Panc1 (cell line): ENCODE measurements at regions not wholly inside any gene's neighbourhood (a gene's known extent, or its start where the extent isn't known, plus 50 kb on each side); places are given as distances from the start of the nearest gene placed in this dataset.

Source experiments
- ATAC-seq: fragments of 200-7000 bp; cut with Tn5 transposase; 2 replicates; pipeline ENCODE4 v1.9.1; 2020; ENCODE audit warnings: mild to moderate bottlenecking, moderate library complexity
- BruUV-seq: library from RNA; stranded (reverse); fragments of 400-500 nt; replicated peaks from 2 replicates; lab custom pipeline; 2021; lab: Mats Ljungman, UMichigan
- CTCF ChIA-PET: fragments of 300-600 bp; sonication (Branson Sonifier 250); formaldehyde crosslinking; loops from one replicate; lab custom pipeline; 2022; ENCODE audit warnings: antibody characterized with exemption; lab: Charles Lee
- POLR2A ChIA-PET: fragments of 300-600 bp; sonication (Branson Sonifier 250); formaldehyde crosslinking; loops from one replicate; lab custom pipeline; 2022; ENCODE audit warnings: antibody characterized with exemption; lab: Charles Lee
- DNase-seq: peaks from one replicate; pipeline ENCODE4 v3.0.0-alpha.2; 2010; ENCODE audit warnings: low read depth, low spot score
- H3K27ac ChIP-seq: 2 replicates; pipeline ENCODE4 v1.5.1; 2011; ENCODE audit warnings: mild to moderate bottlenecking, low read length, inconsistent platforms
- H3K27me3 ChIP-seq: fragments of 200-500 bp; sonication (Bioruptor generic); 2 replicates; pipeline ENCODE4 v1.6.0; 2014; ENCODE audit warnings: low read length, inconsistent platforms; ENCODE audit not compliant: control insufficient read depth, insufficient read depth
- H3K36me3 ChIP-seq: fragments of 200-500 bp; sonication (Bioruptor generic); 2 replicates; pipeline ENCODE4 v1.5.1; 2014; ENCODE audit warnings: inconsistent platforms, mild to moderate bottlenecking, low read length, moderate library complexity; ENCODE audit not compliant: control insufficient read depth, insufficient read depth
- H3K4me1 ChIP-seq: 2 replicates; pipeline ENCODE4 v1.5.1; 2011; ENCODE audit warnings: inconsistent platforms, mild to moderate bottlenecking, low read length, moderate library complexity; ENCODE audit not compliant: control insufficient read depth, insufficient read depth
- H3K4me3 ChIP-seq, 2 experiments: 2 replicates each; pipeline ENCODE4 v1.5.1; 2011 to 2012; ENCODE audit warnings: low read depth in 2 of 2, low read length in 2 of 2, mild to moderate bottlenecking in 2 of 2, inconsistent platforms in 1 of 2, moderate library complexity in 1 of 2
- H3K9me3 ChIP-seq: fragments of 200-500 bp; sonication (Bioruptor generic); 2 replicates; pipeline ENCODE4 v1.5.1; 2014; ENCODE audit warnings: low read depth, mild to moderate bottlenecking, inconsistent platforms, low read length, moderate library complexity; ENCODE audit not compliant: control insufficient read depth, insufficient read depth
- CTCF ChIP-seq: fragments of 450-650 bp; IDR thresholded peaks from 2 replicates; pipeline ENCODE4 v1.5.1; 2017; ENCODE audit warnings: mild to moderate bottlenecking
- POLR2AphosphoS5 ChIP-seq: IDR thresholded peaks from 2 replicates; pipeline ENCODE4 v1.6.1; 2012; ENCODE audit warnings: mild to moderate bottlenecking, low read depth, low read length, moderate library complexity
- REST ChIP-seq, 2 experiments: IDR thresholded peaks; 2 replicates each; pipeline ENCODE4 v1.6.1; 2011 to 2012; ENCODE audit warnings: low read depth in 2 of 2, control low read depth in 1 of 2, low read length in 1 of 2, mild to moderate bottlenecking in 1 of 2, moderate library complexity in 1 of 2; ENCODE audit not compliant: insufficient read depth in 1 of 2
- SIN3A ChIP-seq: IDR thresholded peaks from 2 replicates; pipeline ENCODE4 v1.6.1; 2012; ENCODE audit warnings: low read depth, mild to moderate bottlenecking, low read length, moderate library complexity, borderline replicate concordance; ENCODE audit not compliant: insufficient read depth
- TCF7L2 ChIP-seq: IDR thresholded peaks from 2 replicates; pipeline ENCODE4 v1.6.1; 2011; ENCODE audit warnings: mild to moderate bottlenecking, low read depth, low read length, inconsistent platforms
- in situ Hi-C: cut with HindIII; loops from 2 replicates; pipeline ENCODE4 v1.10.0; 2016; ENCODE audit warnings: low sequenced_read_pairs, low pct_unique_long_range_greater_than_20kb
- intact Hi-C: fragments of 100-400 bp; cut with micrococcal nuclease; formaldehyde crosslinking; loops from one replicate; pipeline ENCODE4 v1.10.0; 2022; ENCODE audit not compliant: unreplicated experiment

DNA sequence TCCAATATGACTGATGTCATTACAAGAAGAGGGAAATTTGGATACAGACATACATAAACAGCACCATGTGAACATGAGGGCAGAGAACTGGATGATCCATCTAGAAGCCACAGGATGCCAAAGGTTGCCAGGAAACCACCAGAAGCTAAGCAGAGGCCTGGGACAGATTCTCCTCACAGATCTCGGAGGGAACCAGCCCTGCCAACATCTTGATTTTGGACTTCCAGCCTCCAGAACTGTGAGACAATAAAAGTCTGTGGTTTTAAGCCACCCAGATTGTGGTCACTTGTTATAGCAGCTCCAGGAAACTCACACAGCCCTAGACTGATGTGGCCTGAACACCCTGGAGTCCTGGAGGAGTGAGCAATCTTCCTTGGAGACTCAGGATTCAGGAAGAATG lies 351.6 kb downstream of the EIPR1 start:
- Histone ChIP-seq H3K27me3 (peaks cover 11% of the 10 kb centered on the region), H3K27ac (no peak overlapping the region), H3K4me1 (no peaks in the 10 kb centered on the region), H3K4me3 (no peak overlapping the region), H3K36me3 (no peaks in the 10 kb centered on the region), H3K9me3 (no peaks in the 10 kb centered on the region)
- in situ Hi-C loops: no loop called here
- ChIA-PET POLR2A (no interaction called here), CTCF (no interaction called here)
- intact Hi-C loops: no loop called here
- no peak for ATAC-seq
- TF ChIP-seq POLR2AphosphoS5 (no peak), REST (IDR thresholded peaks at IDR 0.05; ENCODE audit: insufficient read depth in 1 of 2, low read depth in 2 of 2, low read length in 1 of 2) (no peak), CTCF (no peak), TCF7L2 (no peak), SIN3A (no peak)
- no peak for DNase-seq
- BruUV-seq: no TSS peak

- Histone ChIP-seq H3K4me1 (no peaks in the 10 kb centered on the region), H3K27ac (no peak overlapping the region), H3K27me3 (peaks cover 11% of the 10 kb centered on the region), H3K9me3 (no peaks in the 10 kb centered on the region), H3K36me3 (no peaks in the 10 kb centered on the region), H3K4me3 (no peak overlapping the region)
- POLR2A ChIA-PET: no interaction called here
- ATAC-seq (no peak), DNase-seq (no peak)
- no TSS peak for BruUV-seq
- intact Hi-C loops: no loop called here
- TF ChIP-seq TCF7L2 (no peak), POLR2AphosphoS5 (no peak), CTCF (no peak), SIN3A (no peak), REST (IDR thresholded peaks at IDR 0.05; ENCODE audit: insufficient read depth in 1 of 2, low read depth in 2 of 2, low read length in 1 of 2) (no peak)
- in situ Hi-C loops: no loop called here
- CTCF ChIA-PET: no interaction called here
Measured at GRCh38 chr2:3025261-3025660, 352.4 kb downstream of the EIPR1 start.
